HCT116 (cell line): ENCODE measurements at regions not wholly inside any gene's neighbourhood (a gene's known extent, or its start where the extent isn't known, plus 50 kb on each side); places are given as distances from the start of the nearest gene placed in this dataset.

Experiments
- ATAC-seq: fragments of 200-7000 bp; cut with Tn5 transposase; 2 replicates; pipeline ENCODE4 v1.9.1; 2020; ENCODE audit warnings: mild to moderate bottlenecking, moderate library complexity
- BruUV-seq: library from RNA; stranded (reverse); fragments of 400-500 nt; replicated peaks from 2 replicates; lab custom pipeline; 2021; lab: Mats Ljungman, UMichigan
- CTCF ChIA-PET: fragments of 300-600 bp; sonication (Branson Sonifier 250); formaldehyde crosslinking; loops from one replicate; lab custom pipeline; 2021; ENCODE audit warnings: antibody characterized with exemption; lab: Charles Lee
- POLR2A ChIA-PET: fragments of 300-600, 350-600 bp; sonication (Branson Sonifier 250); formaldehyde crosslinking; loops from one replicate; lab custom pipeline; 2021; ENCODE audit warnings: antibody characterized with exemption; lab: Charles Lee
- RAD21 ChIA-PET, 2 experiments: fragments of 300-600 bp; sonication (Branson Sonifier 250); formaldehyde crosslinking; loops; one replicate each; lab custom pipeline; 2023; ENCODE audit warnings: low total read pairs in 2 of 2; ENCODE audit not compliant: uncharacterized antibody in 2 of 2, unreplicated experiment in 2 of 2, low non-redundant PET in 1 of 2; lab: Charles Lee
- DNase-seq: peaks from one replicate; pipeline ENCODE4 v3.0.0-alpha.2; 2010; ENCODE audit warnings: low read depth, low spot score
- H2AFZ ChIP-seq: fragments of 200-600 bp; shearing (Covaris generic), sonication (generic); 2 replicates; pipeline ENCODE4 v1.6.1; 2017; ENCODE audit warnings: low read depth, mixed run types, mixed read lengths, antibody characterized with exemption, low read length; ENCODE audit not compliant: poor library complexity, severe bottlenecking
- H3K27ac ChIP-seq: 2 replicates; pipeline ENCODE4 v1.5.1; 2012; ENCODE audit warnings: low read depth, low read length
- H3K27me3 ChIP-seq: fragments of 200-600 bp; sonication (generic); 2 replicates; pipeline ENCODE4 v1.6.1; 2016; ENCODE audit warnings: mixed run types, low read length, mixed read lengths; ENCODE audit not compliant: insufficient read depth
- H3K36me3 ChIP-seq, 2 experiments: fragments of 200-500 bp in 1 of 2; fragments of 200-600 bp in 1 of 2; sonication (Bioruptor generic) in 1 of 2; sonication (generic) in 1 of 2; 2 replicates each; pipeline versions ENCODE4 v1.5.1 to v1.6.1; 2014 to 2016; ENCODE audit warnings: low read length in 2 of 2, inconsistent platforms in 1 of 2, mixed read lengths in 1 of 2, mixed run types in 1 of 2; ENCODE audit not compliant: insufficient read depth in 2 of 2, control insufficient read depth in 1 of 2
- H3K4me1 ChIP-seq, 2 experiments: fragments of 200-600 bp in 1 of 2; sonication (generic) in 1 of 2; 2 replicates each; pipeline versions ENCODE4 v1.5.1 to v1.6.1; 2012 to 2017; ENCODE audit warnings: low read length in 2 of 2, inconsistent platforms in 1 of 2, mild to moderate bottlenecking in 1 of 2, mixed read lengths in 1 of 2, mixed run types in 1 of 2, moderate library complexity in 1 of 2; ENCODE audit not compliant: insufficient read depth in 2 of 2, control insufficient read depth in 1 of 2
- H3K4me2 ChIP-seq: fragments of 200-600 bp; sonication (generic); 2 replicates; pipeline ENCODE4 v1.6.1; 2017; ENCODE audit warnings: mixed run types, low read length, mixed read lengths
- H3K4me3 ChIP-seq, 2 experiments: fragments of 200-600 bp in 1 of 2; sonication (generic) in 1 of 2; replicated peaks in 1 of 2; 2 replicates each; pipeline ENCODE4 v1.5.1; 2011 to 2016; ENCODE audit warnings: low read length in 2 of 2, control low read depth in 1 of 2, low read depth in 1 of 2, mild to moderate bottlenecking in 1 of 2, mixed read lengths in 1 of 2, mixed run types in 1 of 2
- H3K79me2 ChIP-seq: fragments of 200-600 bp; sonication (generic); 2 replicates; pipeline ENCODE4 v1.6.1; 2017; ENCODE audit warnings: mild to moderate bottlenecking, mixed run types, low read length, moderate library complexity, mixed read lengths; ENCODE audit not compliant: insufficient read depth
- H3K9ac ChIP-seq: fragments of 200-600 bp; sonication (generic); 2 replicates; pipeline ENCODE4 v1.6.1; 2016; ENCODE audit warnings: low read length, mixed read lengths
- H3K9me2 ChIP-seq: fragments of 200-600 bp; sonication (generic), shearing (Covaris generic); 2 replicates; pipeline ENCODE4 v1.6.1; 2017; ENCODE audit warnings: mixed run types, mild to moderate bottlenecking, moderate library complexity; ENCODE audit not compliant: insufficient read depth
- H3K9me3 ChIP-seq, 2 experiments: fragments of 200-500 bp in 1 of 2; fragments of 200-600 bp in 1 of 2; sonication (Bioruptor generic) in 1 of 2; sonication (generic) in 1 of 2; 2 replicates each; pipeline ENCODE4 v1.6.1; 2014 to 2017; ENCODE audit warnings: low read length in 2 of 2, mixed read lengths in 2 of 2, inconsistent platforms in 1 of 2, low read depth in 1 of 2, mild to moderate bottlenecking in 1 of 2, mixed run types in 1 of 2, moderate library complexity in 1 of 2; ENCODE audit not compliant: control insufficient read depth in 1 of 2, insufficient read depth in 1 of 2
- H4K20me1 ChIP-seq: fragments of 200-600 bp; sonication (generic), shearing (Covaris generic); 2 replicates; pipeline ENCODE4 v1.6.1; 2017; ENCODE audit warnings: mixed run types, mild to moderate bottlenecking, moderate library complexity; ENCODE audit not compliant: insufficient read depth
- ATF3 ChIP-seq: IDR thresholded peaks from 2 replicates; pipeline ENCODE4 v1.6.1; 2012
- CBX3 ChIP-seq: IDR thresholded peaks from 2 replicates; pipeline ENCODE4 v1.6.1; 2012; ENCODE audit warnings: low read depth
- CEBPB ChIP-seq: IDR thresholded peaks from 2 replicates; pipeline ENCODE4 v1.6.1; 2012; ENCODE audit warnings: low read depth
- CTCF ChIP-seq, 3 experiments: fragments of 200-600 bp in 1 of 3; sonication (generic) in 1 of 3; IDR thresholded peaks in 2 of 3; conservative IDR thresholded peaks in 1 of 3; 2 replicates each; pipeline ENCODE4 v1.5.1; 2012 to 2017; ENCODE audit warnings: low read depth in 2 of 3, low read length in 2 of 3, antibody characterized with exemption in 1 of 3, borderline replicate concordance in 1 of 3, control low read depth in 1 of 3, mild to moderate bottlenecking in 1 of 3, mixed read lengths in 1 of 3, mixed run types in 1 of 3, moderate library complexity in 1 of 3; ENCODE audit not compliant: insufficient read depth in 1 of 3
- EGR1 ChIP-seq: IDR thresholded peaks from 2 replicates; pipeline ENCODE4 v1.6.1; 2012; ENCODE audit warnings: low read depth
- ELF1 ChIP-seq: IDR thresholded peaks from 2 replicates; pipeline ENCODE4 v1.6.1; 2012; ENCODE audit warnings: low read depth, borderline replicate concordance
- EZH2 ChIP-seq: fragments of 200-600 bp; sonication (generic); IDR thresholded peaks from 2 replicates; pipeline ENCODE4 v1.6.1; 2017; ENCODE audit warnings: antibody characterized with exemption, mixed run types
- FOSL1 ChIP-seq: IDR thresholded peaks from 2 replicates; pipeline ENCODE4 v1.6.1; 2012; ENCODE audit warnings: low read depth
- JUND ChIP-seq: IDR thresholded peaks from 2 replicates; pipeline ENCODE4 v1.6.1; 2012
- MAX ChIP-seq: IDR thresholded peaks from 2 replicates; pipeline ENCODE4 v1.6.1; 2012
- POLR2AphosphoS5 ChIP-seq: IDR thresholded peaks from 2 replicates; pipeline ENCODE4 v1.6.1; 2011; ENCODE audit warnings: mild to moderate bottlenecking, low read depth, low read length, moderate library complexity
- RAD21 ChIP-seq: IDR thresholded peaks from 2 replicates; pipeline ENCODE4 v1.6.1; 2012; ENCODE audit warnings: low read depth, mild to moderate bottlenecking
- REST ChIP-seq: IDR thresholded peaks from 2 replicates; pipeline ENCODE4 v1.6.1; 2012; ENCODE audit warnings: low read depth
- SIN3A ChIP-seq: IDR thresholded peaks from 2 replicates; pipeline ENCODE4 v1.6.1; 2012; ENCODE audit warnings: low read depth
- SRF ChIP-seq: IDR thresholded peaks from 2 replicates; pipeline ENCODE4 v1.6.1; 2012; ENCODE audit warnings: low read depth
- TCF7L2 ChIP-seq: IDR thresholded peaks from 2 replicates; pipeline ENCODE4 v1.7.0; 2011; ENCODE audit warnings: borderline replicate concordance, inconsistent platforms; ENCODE audit not compliant: insufficient read depth, insufficient read length; ENCODE audit errors: extremely low read depth
- YY1 ChIP-seq: IDR thresholded peaks from 2 replicates; pipeline ENCODE4 v1.6.1; 2011; ENCODE audit warnings: low read length, low read depth, moderate library complexity, mild to moderate bottlenecking; ENCODE audit not compliant: insufficient replicate concordance; ENCODE audit errors: extremely low read depth
- ZBTB33 ChIP-seq: IDR thresholded peaks from 2 replicates; pipeline ENCODE4 v1.6.1; 2011; ENCODE audit warnings: mild to moderate bottlenecking, low read length, moderate library complexity; ENCODE audit not compliant: insufficient replicate concordance; ENCODE audit errors: extremely low read depth
- ZFX ChIP-seq: fragments of 450-650 bp; IDR thresholded peaks from 2 replicates; pipeline ENCODE4 v1.6.1; 2017
- ZNF274 ChIP-seq: fragments of 200-500 bp; sonication (Bioruptor generic); IDR thresholded peaks from 2 replicates; pipeline ENCODE4 v1.6.1; 2014; ENCODE audit warnings: mild to moderate bottlenecking, low read depth, low read length, inconsistent platforms
- intact Hi-C: fragments of 100-400 bp; cut with micrococcal nuclease; formaldehyde crosslinking; loops from 2 replicates; pipeline ENCODE4 v1.10.0; 2022

GRCh38 chr1:81111818-81112217 lies 688.9 kb upstream of the ADGRL2 start:
- no peaks in the 10 kb centered on the region for H3K4me1 ChIP-seq
- BruUV-seq: no TSS peak
- no peaks in the 10 kb centered on the region for H3K27me3 ChIP-seq
- H3K27ac ChIP-seq: no peak overlapping the region
- RAD21 ChIA-PET: no interaction called here
- H3K9me3 ChIP-seq: no peaks in the 10 kb centered on the region
- intact Hi-C loops: no loop called here
- no peak overlapping the region for H3K9ac ChIP-seq
- no peak for TF ChIP-seq CTCF (IDR thresholded peaks at IDR 0.05 in 2 of 3, conservative IDR thresholded peaks at IDR 0.05 in 1 of 3; ENCODE audit: borderline replicate concordance in 1 of 3, insufficient read depth in 1 of 3, low read depth in 2 of 3, low read length in 2 of 3)
- no peak for TF ChIP-seq SIN3A
- no peak for TF ChIP-seq ATF3
- no peak for TF ChIP-seq ZBTB33
- TF ChIP-seq ELF1: no peak
- no peak for TF ChIP-seq MAX
- no peak for TF ChIP-seq JUND
- no peak for TF ChIP-seq TCF7L2
- TF ChIP-seq FOSL1: no peak
- TF ChIP-seq POLR2AphosphoS5: no peak
- no peak for TF ChIP-seq SRF
- no peak for TF ChIP-seq YY1
- TF ChIP-seq RAD21: no peak
- no peak for TF ChIP-seq EZH2
- no peak for TF ChIP-seq CEBPB
- TF ChIP-seq EGR1: no peak
- TF ChIP-seq ZFX: no peak
- TF ChIP-seq REST: no peak
- no peak for TF ChIP-seq CBX3
- TF ChIP-seq ZNF274: no peak
- TF ChIP-seq, all 23 proteins: peak for 0
- Histone ChIP-seq H3K9me2 (no peaks in the 10 kb centered on the region), H4K20me1 (no peaks in the 10 kb centered on the region), H3K4me3 (no peak overlapping the region), H3K79me2 (no peaks in the 10 kb centered on the region), H2AFZ (no peak overlapping the region), H3K36me3 (no peaks in the 10 kb centered on the region), H3K4me2 (no peak overlapping the region)
- no peak for DNase-seq
- POLR2A ChIA-PET: no interaction called here
- ATAC-seq: no peak
- CTCF ChIA-PET: no interaction called here
